ENCODE measurements at regions not wholly inside any gene's neighbourhood (a gene's known extent, or its start where the extent isn't known, plus 50 kb on each side); places are given as distances from the start of the nearest gene placed in this dataset.
"Not testable (repeated sequence)": the region's sequence is repeated elsewhere in the genome, so short reads cannot be mapped to it uniquely, and the experiment has no call there.

DNA sequence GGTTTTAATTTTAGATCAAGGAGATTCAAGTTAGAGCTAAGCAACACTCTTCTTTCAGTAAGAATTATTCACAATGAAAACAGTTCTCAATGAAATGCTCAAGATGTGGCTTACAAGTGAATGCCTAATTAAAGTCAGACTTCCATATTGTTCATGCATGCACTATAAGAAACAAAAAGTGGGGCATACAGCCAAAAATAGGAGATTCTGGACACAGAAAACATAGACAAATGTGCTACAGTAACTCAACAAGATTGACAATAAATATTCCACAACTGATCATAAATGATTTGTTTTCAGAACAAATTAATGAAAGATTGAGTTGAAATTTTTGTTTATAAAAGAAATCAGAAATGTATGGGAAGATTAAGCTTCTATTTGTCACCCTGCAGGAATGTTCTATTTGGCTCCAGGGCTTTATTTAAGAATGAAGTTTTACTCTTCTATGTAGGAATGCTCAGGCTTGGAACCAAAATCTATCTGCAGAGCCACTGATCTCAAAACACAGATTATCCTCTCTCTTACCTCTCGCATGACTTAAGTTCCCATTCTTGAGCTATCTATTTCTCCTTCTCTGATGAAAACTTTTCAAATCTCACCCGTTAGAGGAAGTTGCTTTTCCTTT lies 89.0 kb upstream of the PIP4K2A start:
- Mint-ChIP-seq H3K36me3 (no peaks in the 10 kb centered on the region), H3K27ac (no peak overlapping the region), H3K4me1 (no peaks in the 10 kb centered on the region), H3K4me3 (no peak overlapping the region), H3K27me3 (peaks cover 17% of the 10 kb centered on the region), H3K9me3 (no peaks in the 10 kb centered on the region)
- ATAC-seq, result no peak

DNA sequence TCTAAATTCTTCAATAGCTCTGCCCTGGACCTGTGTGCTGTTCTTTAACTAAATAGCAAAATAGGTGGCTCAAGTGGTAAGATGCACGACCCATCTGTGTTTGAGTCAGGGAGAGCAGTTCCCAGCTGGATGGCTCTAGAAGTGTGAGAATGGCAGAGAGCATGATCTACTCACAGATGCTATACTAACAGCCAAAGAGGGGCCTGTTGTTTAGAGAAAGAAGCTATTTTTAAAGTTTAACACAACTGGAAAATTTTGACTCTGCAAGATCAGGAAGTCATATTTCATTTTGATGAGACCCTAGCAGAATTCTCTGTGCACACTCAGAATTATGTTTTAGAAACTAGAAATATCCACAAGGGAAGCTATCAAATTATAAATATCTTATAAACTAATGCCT lies 87.4 kb upstream of the PIP4K2A start:
- ATAC-seq, result no peak
- Mint-ChIP-seq H3K4me1 (no peaks in the 10 kb centered on the region), H3K27ac (no peak overlapping the region), H3K4me3 (no peak overlapping the region), H3K36me3 (no peaks in the 10 kb centered on the region), H3K9me3 (no peaks in the 10 kb centered on the region), H3K27me3 (peaks cover 17% of the 10 kb centered on the region)

DNA sequence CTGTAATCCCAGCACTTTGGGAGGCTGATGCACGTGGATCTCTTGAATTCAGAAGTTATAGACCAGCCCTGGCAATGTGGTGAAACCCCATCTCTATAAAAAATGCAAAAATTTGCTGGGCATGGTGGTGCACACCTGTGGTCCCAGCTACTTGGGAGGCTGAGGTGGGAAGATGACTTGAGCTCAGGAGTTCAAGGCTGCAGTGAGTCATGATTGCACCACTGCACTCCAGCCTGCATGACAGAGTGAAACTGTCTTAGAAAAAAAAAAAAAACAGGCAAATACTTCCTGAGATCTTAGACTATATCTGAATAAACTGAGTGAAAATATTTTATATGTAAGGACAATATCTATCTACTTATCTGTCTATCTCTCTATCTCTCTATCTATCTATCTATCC lies 83.4 kb upstream of the PIP4K2A start:
- not testable (repeated sequence) for H3K4me3 Mint-ChIP-seq, H3K36me3 Mint-ChIP-seq, H3K4me1 Mint-ChIP-seq, ATAC-seq, H3K27ac Mint-ChIP-seq, H3K9me3 Mint-ChIP-seq
- H3K27me3 Mint-ChIP-seq, result peaks cover 17% of the 10 kb centered on the region

DNA sequence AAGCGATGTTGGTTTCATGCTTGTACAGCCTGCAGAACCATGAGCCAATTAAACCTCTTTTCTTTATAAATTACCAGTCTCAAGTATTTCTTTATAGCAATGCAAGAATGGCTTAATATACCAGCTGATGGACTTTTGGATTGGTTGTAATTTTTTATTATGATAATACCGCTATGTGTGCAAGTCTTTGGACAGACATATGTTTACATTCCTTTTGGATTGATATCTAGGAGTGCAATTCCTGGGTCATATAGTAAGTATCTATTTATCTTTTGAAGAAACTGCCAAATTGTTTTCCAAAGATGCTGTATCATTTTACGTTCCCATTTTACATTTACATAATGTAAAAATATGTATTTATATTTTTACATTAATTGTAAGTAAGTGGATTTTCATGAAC lies 81.2 kb upstream of the PIP4K2A start:
- Mint-ChIP-seq H3K9me3 (no peaks in the 10 kb centered on the region), H3K4me3 (no peak overlapping the region), H3K27ac (no peak overlapping the region), H3K4me1 (no peaks in the 10 kb centered on the region), H3K27me3 (peaks cover 9% of the 10 kb centered on the region), H3K36me3 (no peaks in the 10 kb centered on the region)
- no peak for ATAC-seq

DNA sequence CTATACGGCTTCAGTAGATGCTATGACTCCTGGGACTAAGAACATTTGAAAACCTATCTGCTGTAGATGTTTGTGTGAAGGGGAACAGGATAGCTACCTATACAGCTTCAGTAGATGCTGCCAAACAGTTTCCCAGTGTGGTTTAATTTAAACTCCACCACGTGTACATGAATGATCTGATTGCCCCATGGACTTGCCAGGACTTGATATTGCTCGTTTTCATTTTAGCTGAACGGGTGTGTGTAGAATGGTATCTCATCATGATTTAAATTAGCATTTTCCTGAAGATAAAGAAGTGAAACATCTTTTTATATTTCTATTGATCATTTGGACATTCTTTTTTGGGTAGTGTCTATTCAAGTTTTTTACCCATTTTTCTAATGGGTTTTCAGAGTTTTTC lies 77.8 kb upstream of the PIP4K2A start:
- H3K27me3 Mint-ChIP-seq, result no peaks in the 10 kb centered on the region
- no peak overlapping the region for H3K4me3 Mint-ChIP-seq
- ATAC-seq, result no peak
- H3K36me3 Mint-ChIP-seq, result no peaks in the 10 kb centered on the region
- no peaks in the 10 kb centered on the region for H3K9me3 Mint-ChIP-seq
- no peak overlapping the region for H3K27ac Mint-ChIP-seq
- no peaks in the 10 kb centered on the region for H3K4me1 Mint-ChIP-seq

DNA sequence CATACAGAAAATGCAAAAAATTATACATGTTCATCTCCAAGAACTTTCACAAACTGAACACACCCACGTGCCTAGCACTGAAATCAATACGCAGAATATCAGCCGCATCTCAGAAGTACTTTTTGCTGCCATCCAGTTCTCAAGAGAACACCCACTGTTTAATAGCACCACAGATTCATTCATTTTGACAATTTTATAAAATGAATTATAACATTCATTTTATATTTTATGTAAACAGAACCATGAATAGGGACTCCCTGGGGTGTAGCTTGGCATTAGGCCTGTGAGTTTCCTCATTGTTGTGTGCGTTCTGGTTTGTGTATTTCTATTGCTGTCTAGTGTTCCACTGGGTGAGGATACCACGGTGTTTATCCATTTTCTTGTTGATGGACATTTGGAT lies 77.3 kb upstream of the PIP4K2A start:
- ATAC-seq, result no peak
- H3K4me3 Mint-ChIP-seq, result no peak overlapping the region
- no peaks in the 10 kb centered on the region for H3K27me3 Mint-ChIP-seq
- H3K4me1 Mint-ChIP-seq, result no peaks in the 10 kb centered on the region
- no peaks in the 10 kb centered on the region for H3K9me3 Mint-ChIP-seq
- no peaks in the 10 kb centered on the region for H3K36me3 Mint-ChIP-seq
- H3K27ac Mint-ChIP-seq, result no peak overlapping the region

DNA sequence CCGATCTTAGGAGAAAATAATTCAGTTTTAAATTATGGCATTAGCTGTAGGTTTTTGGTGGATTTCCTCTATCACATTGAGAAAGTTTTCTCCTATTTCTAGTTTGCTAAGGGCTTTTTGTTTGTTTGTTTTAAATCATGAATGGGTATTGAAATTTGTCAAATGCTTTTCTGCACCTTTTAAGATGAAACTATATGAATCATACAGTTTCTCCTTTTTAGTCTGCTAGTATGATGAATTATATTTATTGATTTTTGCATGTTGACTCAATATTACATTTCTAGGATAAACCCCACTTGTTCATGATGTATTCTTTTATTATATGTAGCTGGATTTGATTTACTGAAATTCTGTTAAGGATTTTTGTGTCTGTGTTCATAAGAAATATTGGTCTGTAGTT lies 70.3 kb upstream of the PIP4K2A start:
- Mint-ChIP-seq H3K36me3 (no peaks in the 10 kb centered on the region), H3K27me3 (no peaks in the 10 kb centered on the region), H3K9me3 (no peaks in the 10 kb centered on the region), H3K27ac (no peak overlapping the region), H3K4me3 (no peak overlapping the region), H3K4me1 (no peaks in the 10 kb centered on the region)
- no peak for ATAC-seq

DNA sequence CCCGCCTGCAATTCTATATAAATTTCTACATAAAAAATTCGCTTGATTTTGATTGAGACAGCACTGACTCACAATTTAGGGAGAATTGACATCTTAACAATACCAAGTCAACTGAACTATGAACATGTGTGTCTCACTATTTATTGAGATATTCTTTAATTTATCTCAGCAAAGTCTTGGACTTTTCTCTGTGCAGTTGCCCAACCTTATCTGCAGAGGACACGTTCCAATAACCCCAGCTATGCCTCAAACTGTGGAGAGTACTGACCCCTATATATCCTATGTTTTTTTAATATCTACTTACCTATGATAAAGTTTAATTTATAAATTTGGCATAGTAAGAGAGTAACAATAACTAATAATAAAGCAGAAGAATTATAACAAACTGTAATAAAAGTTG lies 69.4 kb upstream of the PIP4K2A start:
- Mint-ChIP-seq H3K36me3 (no peaks in the 10 kb centered on the region), H3K27ac (no peak overlapping the region), H3K4me1 (no peaks in the 10 kb centered on the region), H3K4me3 (no peak overlapping the region), H3K27me3 (no peaks in the 10 kb centered on the region), H3K9me3 (no peaks in the 10 kb centered on the region)
- ATAC-seq, result no peak

DNA sequence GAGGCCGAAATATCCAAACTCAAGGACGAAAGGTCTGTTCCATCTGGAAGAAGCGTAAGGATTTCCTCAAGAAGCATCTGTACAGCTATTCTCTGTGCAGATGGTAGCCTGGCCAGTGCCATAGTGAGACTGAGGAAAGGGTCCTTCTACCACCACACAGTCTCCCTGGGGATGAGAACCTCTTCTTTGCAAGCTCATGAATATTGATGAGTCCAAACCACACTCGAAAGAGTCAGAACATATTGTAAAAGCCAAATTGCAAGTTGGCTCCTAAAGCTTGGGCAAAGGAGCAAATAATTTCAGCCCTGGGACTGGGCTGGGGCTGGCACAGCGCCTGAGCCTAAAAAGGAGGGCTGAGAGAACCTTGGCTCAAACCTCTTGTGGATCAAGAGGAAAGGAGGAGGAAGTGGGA lies 66.1 kb upstream of the PIP4K2A start:
- ATAC-seq, result no peak
- peaks cover 6% of the 10 kb centered on the region for H3K9me3 Mint-ChIP-seq

DNA sequence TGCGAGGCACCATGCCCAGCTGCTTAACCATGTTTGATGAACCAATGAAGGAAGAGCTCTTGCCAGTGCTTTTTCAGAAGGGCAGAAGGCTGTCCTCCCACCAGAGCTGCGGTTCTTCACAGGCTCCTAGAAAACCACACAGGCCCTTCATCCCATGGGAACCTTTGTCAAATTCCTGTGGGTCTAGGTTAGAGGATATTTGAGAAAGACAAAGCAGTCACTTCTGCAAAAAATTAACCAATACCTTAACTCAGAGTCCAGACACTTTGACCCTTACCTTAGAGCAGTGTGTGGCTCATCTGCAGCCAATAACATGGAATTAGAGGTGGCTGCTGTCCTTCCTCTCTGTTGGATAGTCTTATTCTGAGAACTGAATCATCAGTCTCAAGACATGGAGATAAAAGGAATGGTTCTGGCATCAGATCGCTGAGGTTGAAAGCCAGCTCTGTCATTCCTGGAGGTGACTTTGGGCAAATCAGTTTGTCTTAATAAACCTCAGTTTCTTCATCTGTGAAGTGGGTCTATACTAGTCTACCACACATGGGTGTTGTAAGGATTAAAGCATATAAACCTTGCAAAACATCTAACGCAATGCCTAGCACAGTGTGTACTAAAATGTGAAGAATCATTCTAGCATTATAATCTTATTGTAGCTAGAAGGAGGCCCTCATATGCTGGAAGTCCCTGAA lies 65.1 kb upstream of the PIP4K2A start:
- no peak for ATAC-seq
- Mint-ChIP-seq H3K4me3 (no peak overlapping the region), H3K36me3 (peaks cover 6% of the 10 kb centered on the region), H3K4me1 (no peaks in the 10 kb centered on the region), H3K27me3 (no peaks in the 10 kb centered on the region), H3K27ac (no peak overlapping the region), H3K9me3 (peaks cover 6% of the 10 kb centered on the region)

More for the DNA sequence above, 66.1 kb upstream of the PIP4K2A start:
- H3K27me3 Mint-ChIP-seq, result no peaks in the 10 kb centered on the region
- no peak overlapping the region for H3K27ac Mint-ChIP-seq
- no peaks in the 10 kb centered on the region for H3K4me1 Mint-ChIP-seq
- no peak overlapping the region for H3K4me3 Mint-ChIP-seq
- H3K36me3 Mint-ChIP-seq, result peaks cover 6% of the 10 kb centered on the region

DNA sequence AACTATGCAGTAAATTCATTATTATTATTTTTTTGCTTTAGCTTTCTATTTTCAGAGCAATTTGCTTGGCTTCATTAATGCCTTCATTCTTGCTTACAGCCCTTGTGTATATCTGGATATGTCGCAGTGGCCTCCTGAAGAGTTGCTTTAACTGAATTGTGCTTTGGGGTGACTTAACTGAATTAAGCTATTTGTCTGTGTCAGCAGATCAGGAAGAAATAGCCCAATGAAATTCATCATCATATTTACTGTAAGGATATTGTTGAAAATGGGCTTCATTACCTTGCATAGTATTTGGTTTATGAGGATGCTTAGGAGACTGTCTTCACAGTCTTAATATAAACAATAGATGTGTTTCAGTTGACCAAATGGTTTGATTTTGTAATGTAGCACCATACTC lies 59.7 kb upstream of the PIP4K2A start:
- H3K4me1 Mint-ChIP-seq, result peaks cover 6% of the 10 kb centered on the region
- H3K27ac Mint-ChIP-seq, result no peak overlapping the region
- H3K4me3 Mint-ChIP-seq, result no peak overlapping the region
- no peaks in the 10 kb centered on the region for H3K27me3 Mint-ChIP-seq
- no peak for ATAC-seq
- H3K9me3 Mint-ChIP-seq, result peaks cover 6% of the 10 kb centered on the region
- H3K36me3 Mint-ChIP-seq, result peaks cover 6% of the 10 kb centered on the region

DNA sequence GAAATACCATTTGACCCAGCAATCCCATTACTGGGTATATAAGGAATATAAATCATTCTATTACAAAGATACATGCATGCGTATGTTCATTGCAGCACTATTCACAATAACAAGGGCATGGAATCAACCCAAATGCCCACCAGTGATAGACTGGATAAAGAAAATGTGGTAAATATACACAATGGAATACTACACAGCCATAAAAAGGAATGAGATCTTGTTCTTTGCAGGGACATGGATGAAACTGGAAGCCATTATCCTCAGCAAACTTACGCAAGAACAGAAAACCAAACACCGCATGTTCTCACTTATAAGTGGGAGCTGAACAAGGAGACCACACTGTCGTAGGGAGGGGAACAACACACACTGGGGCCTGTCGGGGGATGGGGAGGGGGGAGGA lies 57.3 kb upstream of the PIP4K2A start:
- not testable (repeated sequence) for H3K4me3 Mint-ChIP-seq, H3K27ac Mint-ChIP-seq, H3K27me3 Mint-ChIP-seq, H3K36me3 Mint-ChIP-seq, ATAC-seq, H3K9me3 Mint-ChIP-seq
- H3K4me1 Mint-ChIP-seq, result peaks cover 30% of the 10 kb centered on the region

DNA sequence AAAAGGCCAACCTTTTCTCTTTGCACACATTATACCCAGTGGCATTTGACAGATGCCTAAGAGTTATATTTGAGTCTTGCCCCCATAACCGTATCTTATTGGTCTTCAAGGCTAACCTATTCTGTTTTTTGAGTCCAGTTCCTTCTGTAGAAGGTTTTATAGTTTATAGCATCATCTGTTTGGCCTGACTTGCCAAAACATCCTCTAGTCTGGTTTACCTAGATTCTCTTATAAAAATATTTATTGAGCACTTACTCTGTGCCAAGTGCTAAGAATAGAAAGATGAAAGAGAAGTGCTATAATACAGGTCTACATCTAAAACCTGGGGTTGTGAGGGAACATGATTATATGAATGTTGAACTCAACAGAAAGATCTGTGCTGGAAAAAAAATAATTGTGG lies 55.9 kb upstream of the PIP4K2A start:
- no peak for ATAC-seq
- H3K27ac Mint-ChIP-seq, result no peak overlapping the region
- no peaks in the 10 kb centered on the region for H3K9me3 Mint-ChIP-seq
- H3K27me3 Mint-ChIP-seq, result no peaks in the 10 kb centered on the region
- no peaks in the 10 kb centered on the region for H3K36me3 Mint-ChIP-seq
- H3K4me1 Mint-ChIP-seq, result peaks cover 43% of the 10 kb centered on the region
- H3K4me3 Mint-ChIP-seq, result no peak overlapping the region

DNA sequence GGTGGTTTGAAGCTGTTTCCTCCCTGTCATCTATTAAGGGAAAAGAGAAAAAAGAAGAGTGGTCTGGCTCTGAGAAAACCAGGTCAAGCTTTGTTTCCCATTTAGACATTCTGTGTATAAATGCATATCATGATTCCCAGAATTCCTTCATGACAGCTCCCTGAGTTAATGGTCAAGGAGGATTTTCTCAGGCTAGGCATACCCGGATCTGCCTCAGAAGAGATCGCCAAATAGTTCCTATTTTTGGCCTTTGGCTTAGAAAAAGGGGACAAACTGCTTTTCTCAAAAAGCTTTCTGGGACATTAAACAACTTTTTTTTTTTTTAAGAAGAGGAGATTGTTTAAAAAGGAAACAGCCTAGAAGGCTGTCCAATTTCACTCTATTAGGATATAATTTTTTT lies 53.5 kb upstream of the PIP4K2A start:
- H3K4me3 Mint-ChIP-seq, result no peak overlapping the region
- peaks cover 58% of the 10 kb centered on the region for H3K4me1 Mint-ChIP-seq
- no peaks in the 10 kb centered on the region for H3K9me3 Mint-ChIP-seq
- H3K27me3 Mint-ChIP-seq, result no peaks in the 10 kb centered on the region
- ATAC-seq, result no peak
- H3K36me3 Mint-ChIP-seq, result no peaks in the 10 kb centered on the region
- peak overlapping the region; percentile 61 for H3K27ac Mint-ChIP-seq

DNA sequence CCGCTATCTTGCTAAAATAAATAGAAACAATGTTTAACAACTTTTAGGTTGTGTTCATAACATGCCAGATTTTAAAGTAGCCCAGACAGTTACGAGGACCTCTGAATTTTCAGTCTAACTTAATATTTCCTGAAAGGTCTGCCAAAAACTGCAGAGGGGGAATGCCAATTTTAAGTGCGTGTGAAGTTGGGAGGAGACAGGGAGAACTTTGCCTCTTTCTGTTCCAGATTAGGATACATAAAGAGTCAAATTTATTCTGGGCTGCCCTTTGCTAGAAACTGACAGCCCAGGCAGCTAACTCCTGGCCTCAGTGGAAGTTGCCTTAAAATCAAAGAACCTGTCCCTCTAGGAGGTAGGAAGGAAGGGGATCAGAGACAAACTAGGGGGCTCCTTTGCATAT lies 52.3 kb upstream of the PIP4K2A start:
- Mint-ChIP-seq H3K9me3 (no peaks in the 10 kb centered on the region), H3K27ac (peak overlapping the region; percentile 61), H3K27me3 (no peaks in the 10 kb centered on the region), H3K4me1 (peaks cover 58% of the 10 kb centered on the region), H3K4me3 (no peak overlapping the region), H3K36me3 (no peaks in the 10 kb centered on the region)
- ATAC-seq, result no peak

DNA sequence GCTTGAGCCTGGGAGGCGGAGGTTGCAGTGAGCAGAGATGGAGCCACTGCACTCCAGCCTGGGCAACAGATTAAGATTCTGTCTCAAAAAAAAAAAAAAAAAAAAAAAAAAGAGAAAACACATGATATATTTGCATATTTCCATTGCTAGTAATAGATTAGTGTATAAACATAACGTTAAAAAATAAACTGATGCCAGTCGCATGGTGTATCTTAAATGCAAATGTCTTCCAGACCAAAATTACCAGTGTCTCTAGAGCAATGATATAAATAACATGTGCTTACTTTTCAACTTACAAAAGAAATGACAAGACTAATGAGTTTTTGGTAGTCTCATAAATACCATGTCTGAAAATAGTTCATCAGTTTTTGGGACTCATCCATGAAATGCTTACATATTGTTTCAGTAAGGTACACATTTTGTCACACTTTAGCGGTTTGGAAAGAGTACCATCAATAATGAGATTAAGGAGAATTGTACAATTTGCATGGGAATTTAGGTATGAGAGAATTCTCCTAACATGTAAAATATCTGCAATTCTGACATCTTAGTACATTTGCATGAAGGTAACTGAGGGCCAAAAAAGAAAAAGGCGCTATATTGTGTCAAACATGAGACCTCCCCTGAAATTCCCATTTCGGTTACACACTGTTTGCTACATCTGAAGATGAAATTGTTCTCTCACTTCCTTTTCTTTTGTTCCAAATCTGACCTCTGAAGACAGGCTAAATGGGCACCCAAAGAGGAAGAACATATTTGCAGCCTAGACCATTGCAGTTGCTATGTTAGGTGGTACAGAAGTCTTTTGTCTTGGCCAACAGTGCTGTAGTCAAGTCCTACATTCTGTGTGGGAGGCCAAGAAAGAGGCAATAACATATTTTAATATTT lies 51.5 kb upstream of the PIP4K2A start:
- no peaks in the 10 kb centered on the region for H3K27me3 Mint-ChIP-seq
- no peaks in the 10 kb centered on the region for H3K36me3 Mint-ChIP-seq
- peak overlapping the region; percentile 61 for H3K27ac Mint-ChIP-seq
- peak; percentile 89 for ATAC-seq
- H3K9me3 Mint-ChIP-seq, result no peaks in the 10 kb centered on the region
- H3K4me3 Mint-ChIP-seq, result peak overlapping the region; percentile 21
- H3K4me1 Mint-ChIP-seq, result peaks cover 58% of the 10 kb centered on the region

Data from stimulated activated memory B cell treated with anti-CD40 and anti-IgM and Interleukin-4, amounts not matched to agents 10 μg/mL and 1 μg/mL and 100 μg/mL, for 72 hours (primary cell).